WERI-Rb-1 (cell line): ENCODE measurements at regions not wholly inside any gene's neighbourhood (a gene's known extent, or its start where the extent isn't known, plus 50 kb on each side); places are given as distances from the start of the nearest gene placed in this dataset.
A peak's percentile ranks its signal among the peaks of the same experiment; 100 is the strongest.
"Not testable (repeated sequence)": the region's sequence is repeated elsewhere in the genome, so short reads cannot be mapped to it uniquely, and the experiment has no call there.

ENCODE experiments used
- DNase-seq: peaks from one replicate; pipeline ENCODE4 v3.0.0-alpha.2; 2020
- H3K27ac ChIP-seq: fragments of 250-450 bp; sonication (Bioruptor Pico); 2 replicates; pipeline ENCODE4 v1.5.1; 2020; ENCODE audit warnings: mild to moderate bottlenecking, moderate library complexity
- H3K27me3 ChIP-seq: fragments of 250-450 bp; sonication (Bioruptor Pico); 2 replicates; pipeline ENCODE4 v1.5.1; 2021; ENCODE audit warnings: mild to moderate bottlenecking, low read depth, moderate library complexity; ENCODE audit not compliant: insufficient read depth, severe bottlenecking
- H3K36me3 ChIP-seq: fragments of 250-450 bp; sonication (Bioruptor Pico); 2 replicates; pipeline ENCODE4 v1.5.1; 2020; ENCODE audit warnings: mild to moderate bottlenecking, moderate library complexity
- H3K4me3 ChIP-seq: 2 replicates; pipeline ENCODE4 v1.5.1; 2011; ENCODE audit warnings: low read depth, mild to moderate bottlenecking, control low read depth, low read length
- H3K9me3 ChIP-seq: fragments of 250-450 bp; sonication (Bioruptor Pico); 2 replicates; pipeline ENCODE4 v1.5.1; 2021; ENCODE audit warnings: mild to moderate bottlenecking, moderate library complexity; ENCODE audit not compliant: severe bottlenecking
- TF ChIP-seq, protein P1 (sequence below): IDR thresholded peaks from 2 replicates; pipeline ENCODE4 v1.5.1; 2011; ENCODE audit warnings: low read depth, mild to moderate bottlenecking, control low read depth, inconsistent platforms, low read length

- Histone ChIP-seq H3K36me3 (no peaks in the 10 kb centered on the region), H3K27me3 (no peaks in the 10 kb centered on the region), H3K9me3 (no peaks in the 10 kb centered on the region), H3K27ac (no peak overlapping the region), H3K4me3 (no peak overlapping the region)
- TF ChIP-seq, protein P1, sequence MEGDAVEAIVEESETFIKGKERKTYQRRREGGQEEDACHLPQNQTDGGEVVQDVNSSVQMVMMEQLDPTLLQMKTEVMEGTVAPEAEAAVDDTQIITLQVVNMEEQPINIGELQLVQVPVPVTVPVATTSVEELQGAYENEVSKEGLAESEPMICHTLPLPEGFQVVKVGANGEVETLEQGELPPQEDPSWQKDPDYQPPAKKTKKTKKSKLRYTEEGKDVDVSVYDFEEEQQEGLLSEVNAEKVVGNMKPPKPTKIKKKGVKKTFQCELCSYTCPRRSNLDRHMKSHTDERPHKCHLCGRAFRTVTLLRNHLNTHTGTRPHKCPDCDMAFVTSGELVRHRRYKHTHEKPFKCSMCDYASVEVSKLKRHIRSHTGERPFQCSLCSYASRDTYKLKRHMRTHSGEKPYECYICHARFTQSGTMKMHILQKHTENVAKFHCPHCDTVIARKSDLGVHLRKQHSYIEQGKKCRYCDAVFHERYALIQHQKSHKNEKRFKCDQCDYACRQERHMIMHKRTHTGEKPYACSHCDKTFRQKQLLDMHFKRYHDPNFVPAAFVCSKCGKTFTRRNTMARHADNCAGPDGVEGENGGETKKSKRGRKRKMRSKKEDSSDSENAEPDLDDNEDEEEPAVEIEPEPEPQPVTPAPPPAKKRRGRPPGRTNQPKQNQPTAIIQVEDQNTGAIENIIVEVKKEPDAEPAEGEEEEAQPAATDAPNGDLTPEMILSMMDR = no peak
- DNase-seq = no peak
Observed at GRCh38 chr2:187890690-187891089, 336.5 kb upstream of the TFPI start.

DNA sequence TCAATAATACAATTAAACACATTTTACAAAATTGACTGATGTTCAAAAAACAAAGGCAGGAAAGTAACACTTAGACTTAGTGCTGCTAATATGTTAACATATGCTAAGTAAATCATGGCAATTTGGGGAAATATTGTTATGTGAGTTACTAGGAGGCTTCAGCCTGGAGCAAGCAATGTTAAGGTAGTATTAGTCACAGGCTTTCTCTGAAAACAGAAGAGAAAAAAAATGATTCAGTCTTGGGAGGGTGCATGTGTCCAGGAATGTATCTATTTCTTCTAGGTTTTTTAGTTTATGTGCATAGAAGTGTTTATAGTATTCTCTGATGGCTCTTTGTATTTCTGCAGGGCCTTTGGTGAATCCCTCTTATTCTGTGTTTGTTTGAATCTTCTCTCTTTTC is 345.8 kb upstream of the TFPI start:
- Histone ChIP-seq H3K27ac (no peak overlapping the region), H3K9me3 (no peaks in the 10 kb centered on the region), H3K4me3 (no peak overlapping the region), H3K27me3 (no peaks in the 10 kb centered on the region), H3K36me3 (no peaks in the 10 kb centered on the region)
- no peak for DNase-seq
- TF ChIP-seq, protein P1 = no peak

DNA sequence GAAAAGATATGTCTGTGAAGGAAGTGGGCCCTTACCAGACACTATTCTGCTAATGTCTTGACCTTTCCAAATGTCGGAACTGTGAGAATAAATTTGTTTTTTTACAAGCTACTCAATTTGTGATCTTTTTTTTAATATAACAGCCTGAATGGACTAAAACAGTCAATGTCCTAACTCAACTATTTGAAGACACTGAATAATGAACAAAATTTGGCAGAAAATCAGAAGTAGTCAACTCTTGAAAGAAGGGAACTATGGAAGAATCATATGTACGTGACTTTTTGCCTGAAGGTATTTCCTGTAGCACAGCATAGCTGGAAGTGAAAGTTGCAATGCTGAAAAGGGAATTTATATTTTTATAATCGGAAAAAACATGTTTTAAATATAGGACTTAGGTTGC is 351.8 kb upstream of the TFPI start:
- no peak for DNase-seq
- no peaks in the 10 kb centered on the region for H3K36me3 ChIP-seq
- TF ChIP-seq, protein P1 = no peak
- no peaks in the 10 kb centered on the region for H3K9me3 ChIP-seq
- no peak overlapping the region for H3K4me3 ChIP-seq
- H3K27ac ChIP-seq = no peak overlapping the region
- H3K27me3 ChIP-seq = no peaks in the 10 kb centered on the region

GRCh38 chr2:187910922-187911321 is 356.7 kb upstream of the TFPI start:
- DNase-seq, H3K27me3 ChIP-seq: not testable (repeated sequence)

DNA sequence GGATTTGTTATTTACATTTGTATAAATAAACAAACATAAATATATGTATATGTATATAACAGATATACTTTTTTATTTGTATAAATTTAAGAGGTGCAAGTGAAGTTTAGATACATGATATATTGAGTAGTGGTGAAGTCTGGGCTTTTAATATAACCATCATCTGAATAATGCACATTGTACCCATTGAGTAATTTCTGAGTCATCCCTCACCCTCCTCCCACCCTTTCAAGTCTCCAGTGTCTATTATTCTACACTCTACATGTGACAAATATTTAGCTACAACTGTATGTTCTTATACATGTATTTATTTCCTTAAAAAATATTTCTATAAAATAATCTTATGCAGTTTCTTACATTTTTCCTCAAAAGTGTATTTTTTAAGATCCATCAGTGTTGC is 358.7 kb upstream of the TFPI start:
- H3K9me3 ChIP-seq = no peaks in the 10 kb centered on the region
- no peak for DNase-seq
- H3K27ac ChIP-seq = no peak overlapping the region
- no peaks in the 10 kb centered on the region for H3K36me3 ChIP-seq
- H3K4me3 ChIP-seq = no peak overlapping the region
- no peaks in the 10 kb centered on the region for H3K27me3 ChIP-seq
- TF ChIP-seq, protein P1 = no peak

More at GRCh38 chr2:187910922-187911321, 356.7 kb upstream of the TFPI start:
- not testable (repeated sequence) for H3K27ac ChIP-seq, H3K4me3 ChIP-seq, H3K9me3 ChIP-seq, H3K36me3 ChIP-seq

GRCh38 chr2:187915810-187916209 is 361.6 kb upstream of the TFPI start:
- DNase-seq = peak; percentile 86
- TF ChIP-seq, protein P1 = no peak
- H3K36me3 ChIP-seq = no peaks in the 10 kb centered on the region
- peak overlapping the region; percentile 60 for H3K27ac ChIP-seq
- H3K27me3 ChIP-seq = no peaks in the 10 kb centered on the region
- no peaks in the 10 kb centered on the region for H3K9me3 ChIP-seq
- no peak overlapping the region for H3K4me3 ChIP-seq
